H9 (cell line): ENCODE measurements at regions not wholly inside any gene's neighbourhood (a gene's known extent, or its start where the extent isn't known, plus 50 kb on each side); places are given as distances from the start of the nearest gene placed in this dataset.
"Not testable (repeated sequence)": the region's sequence is repeated elsewhere in the genome, so short reads cannot be mapped to it uniquely, and the experiment has no call there.

ENCODE experiments used
- DNase-seq: peaks from one replicate; pipeline ENCODE4 v3.0.0-alpha.2; 2017
- H2AFZ ChIP-seq: one replicate; pipeline ENCODE4 v1.6.1; 2013; ENCODE audit warnings: mild to moderate bottlenecking, low read length, control low read depth, moderate library complexity
- H2AK5ac ChIP-seq: 2 replicates; pipeline ENCODE4 v1.6.1; 2013; ENCODE audit warnings: low read length, control low read depth, mixed read lengths; ENCODE audit not compliant: insufficient read length
- H2BK120ac ChIP-seq: one replicate; pipeline ENCODE4 v1.6.1; 2013; ENCODE audit warnings: low read depth, mild to moderate bottlenecking, low read length, control low read depth, inconsistent platforms; ENCODE audit not compliant: poor library complexity, severe bottlenecking
- H2BK12ac ChIP-seq: 2 replicates; pipeline ENCODE4 v1.6.1; 2013; ENCODE audit warnings: low read length, control low read depth, mixed read lengths, low read depth; ENCODE audit not compliant: insufficient read length
- H2BK15ac ChIP-seq: 2 replicates; pipeline ENCODE4 v1.6.1; 2013; ENCODE audit warnings: low read depth, low read length, control low read depth
- H2BK20ac ChIP-seq: one replicate; pipeline ENCODE4 v1.6.1; 2013; ENCODE audit warnings: low read depth, mild to moderate bottlenecking, low read length, control low read depth, inconsistent platforms; ENCODE audit not compliant: poor library complexity, severe bottlenecking
- H2BK5ac ChIP-seq: 2 replicates; pipeline ENCODE4 v1.6.1; 2013; ENCODE audit warnings: low read length, control low read depth, mixed read lengths; ENCODE audit not compliant: insufficient read length
- H3K14ac ChIP-seq: 2 replicates; pipeline ENCODE4 v1.6.1; 2013; ENCODE audit warnings: low read length, control low read depth; ENCODE audit not compliant: insufficient read depth
- H3K18ac ChIP-seq: 2 replicates; pipeline ENCODE4 v1.6.1; 2013; ENCODE audit warnings: low read depth, mild to moderate bottlenecking, mixed read lengths, low read length, control low read depth; ENCODE audit not compliant: insufficient read length
- H3K23ac ChIP-seq: 2 replicates; pipeline ENCODE4 v1.6.1; 2013; ENCODE audit warnings: low read length, control low read depth, mixed read lengths, low read depth; ENCODE audit not compliant: insufficient read length
- H3K23me2 ChIP-seq: 2 replicates; pipeline ENCODE4 v1.6.1; 2013; ENCODE audit warnings: low read depth, mild to moderate bottlenecking, mixed read lengths, low read length, control low read depth; ENCODE audit not compliant: insufficient read length, poor library complexity, severe bottlenecking
- H3K27ac ChIP-seq: 2 replicates; pipeline ENCODE4 v1.5.1; 2013; ENCODE audit warnings: low read length, control low read depth, mixed read lengths, low read depth; ENCODE audit not compliant: insufficient read length
- H3K27me3 ChIP-seq: 2 replicates; pipeline ENCODE4 v1.6.1; 2013; ENCODE audit warnings: low read length, control low read depth, inconsistent platforms; ENCODE audit not compliant: insufficient read depth
- H3K4ac ChIP-seq: 2 replicates; pipeline ENCODE4 v1.6.1; 2013; ENCODE audit warnings: low read depth, mild to moderate bottlenecking, control low read depth, inconsistent platforms, low read length, moderate library complexity
- H3K4me1 ChIP-seq: 2 replicates; pipeline ENCODE4 v1.6.1; 2013; ENCODE audit warnings: low read length, control low read depth, inconsistent platforms; ENCODE audit not compliant: insufficient read depth
- H3K4me2 ChIP-seq: 2 replicates; pipeline ENCODE4 v1.6.1; 2013; ENCODE audit warnings: low read length, control low read depth, mixed read lengths; ENCODE audit not compliant: insufficient read length, insufficient read depth
- H3K56ac ChIP-seq: 2 replicates; pipeline ENCODE4 v1.6.1; 2013; ENCODE audit warnings: low read depth, mild to moderate bottlenecking, mixed read lengths, low read length, control low read depth; ENCODE audit not compliant: insufficient read length
- H3K79me1 ChIP-seq: 2 replicates; pipeline ENCODE4 v1.6.1; 2013; ENCODE audit warnings: low read depth, mild to moderate bottlenecking, moderate library complexity, low read length, control low read depth, inconsistent platforms; ENCODE audit not compliant: insufficient read depth, poor library complexity, severe bottlenecking
- H3K79me2 ChIP-seq: 2 replicates; pipeline ENCODE4 v1.6.1; 2013; ENCODE audit warnings: low read length, control low read depth, inconsistent platforms; ENCODE audit not compliant: insufficient read depth
- H3K9ac ChIP-seq: 2 replicates; pipeline ENCODE4 v1.6.1; 2013; ENCODE audit warnings: low read length, control low read depth, mixed read lengths; ENCODE audit not compliant: insufficient read length; ENCODE audit errors: extremely low read depth
- H3K9me3 ChIP-seq: one replicate; pipeline ENCODE4 v1.6.1; 2013; ENCODE audit warnings: low read depth, low read length, inconsistent platforms; ENCODE audit not compliant: control insufficient read depth
- H3T11ph ChIP-seq: one replicate; pipeline ENCODE4 v1.6.1; 2013; ENCODE audit warnings: mild to moderate bottlenecking, low read length, control low read depth, inconsistent platforms
- H4K20me1 ChIP-seq: one replicate; pipeline ENCODE4 v1.6.1; 2013; ENCODE audit not compliant: control insufficient read depth, insufficient read length, insufficient read depth
- H4K5ac ChIP-seq: 2 replicates; pipeline ENCODE4 v1.6.1; 2013; ENCODE audit warnings: low read depth, mild to moderate bottlenecking, mixed read lengths, low read length, control low read depth; ENCODE audit not compliant: insufficient read length
- H4K8ac ChIP-seq: replicated peaks from 2 replicates; pipeline ENCODE4 v1.6.1; 2013; ENCODE audit warnings: low read length, control low read depth, mixed read lengths, low read depth; ENCODE audit not compliant: insufficient read length
- H4K91ac ChIP-seq: 2 replicates; pipeline ENCODE4 v1.6.1; 2013; ENCODE audit warnings: low read depth, mild to moderate bottlenecking, moderate library complexity, mixed read lengths, low read length, control low read depth; ENCODE audit not compliant: insufficient read length
- H3K27ac Mint-ChIP-seq, 3 experiments: 2 replicates in 2 of 3; 3 replicates in 1 of 3; pipeline ENCODE4 v1.8.0; 2020 to 2021; ENCODE audit warnings: mixed read lengths in 3 of 3, mild to moderate bottlenecking in 1 of 3, moderate library complexity in 1 of 3
- H3K27me3 Mint-ChIP-seq: 2 replicates; pipeline ENCODE4 v1.8.0; 2021; ENCODE audit warnings: low read depth, mild to moderate bottlenecking, moderate library complexity, mixed read lengths
- H3K36me3 Mint-ChIP-seq, 3 experiments: 2 replicates in 2 of 3; 3 replicates in 1 of 3; pipeline ENCODE4 v1.8.0; 2020 to 2021; ENCODE audit warnings: low read depth in 3 of 3, mixed read lengths in 3 of 3; ENCODE audit not compliant: insufficient read depth in 1 of 3
- H3K4me1 Mint-ChIP-seq, 2 experiments: 2 replicates each; pipeline ENCODE4 v1.8.0; 2020; ENCODE audit warnings: mixed read lengths in 2 of 2
- H3K4me3 Mint-ChIP-seq, 2 experiments: 2 replicates in 1 of 2; 3 replicates in 1 of 2; pipeline ENCODE4 v1.8.0; 2020 to 2021; ENCODE audit warnings: mild to moderate bottlenecking in 2 of 2, mixed read lengths in 2 of 2, moderate library complexity in 1 of 2
- H3K9me3 Mint-ChIP-seq, 2 experiments: 2 replicates in 1 of 2; 3 replicates in 1 of 2; pipeline ENCODE4 v1.8.0; 2020; ENCODE audit warnings: mild to moderate bottlenecking in 2 of 2, mixed read lengths in 2 of 2, moderate library complexity in 1 of 2
- WGBS: extraction: QIAGEN DNeasy Blood & Tissue Kit; methylation state at CpG from one replicate; pipeline ENCODE4 v1.1.7; 2013; ENCODE audit warnings: missing lambda C conversion rate, low lambda C conversion rate, mixed read lengths; ENCODE audit not compliant: insufficient read length; ENCODE audit errors: extremely low coverage; 5-methylcytosine and 5-hydroxymethylcytosine counted together

- not testable (repeated sequence) for H3K27ac Mint-ChIP-seq, H3K27me3 Mint-ChIP-seq, H3T11ph ChIP-seq, H3K4ac ChIP-seq, H3K9me3 Mint-ChIP-seq, H3K9ac ChIP-seq, H4K20me1 ChIP-seq, H2AFZ ChIP-seq, H2BK15ac ChIP-seq, H2BK12ac ChIP-seq, H3K79me2 ChIP-seq, H3K27me3 ChIP-seq, H3K79me1 ChIP-seq, H3K23me2 ChIP-seq, H3K27ac ChIP-seq, H2BK120ac ChIP-seq, H2BK5ac ChIP-seq, H3K4me2 ChIP-seq, H3K14ac ChIP-seq, H4K5ac ChIP-seq, H3K4me1 Mint-ChIP-seq, H3K56ac ChIP-seq, H3K23ac ChIP-seq, H3K18ac ChIP-seq, H3K4me1 ChIP-seq, H2AK5ac ChIP-seq, H3K4me3 Mint-ChIP-seq, H4K91ac ChIP-seq, DNase-seq, H2BK20ac ChIP-seq, H3K9me3 ChIP-seq, H4K8ac ChIP-seq
- peaks cover 0 to 14% (median 5%) of the 10 kb centered on the region in 3 experiments; a peak in 3 of 7 replicates for H3K36me3 Mint-ChIP-seq
- no CpG with 5 or more reads among the region's 5 CpGs for WGBS
These were observed 283.4 kb upstream of the RAI14 start for GRCh38 chr5:34372739-34373138.

- not testable (repeated sequence) for H3K4me2 ChIP-seq, H3K9me3 ChIP-seq, H2BK120ac ChIP-seq, H2AK5ac ChIP-seq, H4K8ac ChIP-seq, H2BK15ac ChIP-seq, H2AFZ ChIP-seq, H4K91ac ChIP-seq, H3K9ac ChIP-seq, H4K5ac ChIP-seq, DNase-seq, H2BK20ac ChIP-seq, H3K56ac ChIP-seq, H3K23me2 ChIP-seq, H3K79me1 ChIP-seq, H3K4me3 Mint-ChIP-seq, H3K27ac ChIP-seq, H3K4me1 Mint-ChIP-seq, H2BK12ac ChIP-seq, H3K79me2 ChIP-seq, H4K20me1 ChIP-seq, H3K18ac ChIP-seq, H3K27me3 Mint-ChIP-seq, H2BK5ac ChIP-seq, H3T11ph ChIP-seq, H3K4me1 ChIP-seq, H3K23ac ChIP-seq, H3K4ac ChIP-seq, H3K27ac Mint-ChIP-seq, H3K27me3 ChIP-seq, H3K14ac ChIP-seq
- WGBS: no CpG with 5 or more reads among the region's 2 CpGs
- Mint-ChIP-seq H3K36me3 (peaks cover 0 to 18% (median 5%) of the 10 kb centered on the region in 3 experiments; a peak in 3 of 7 replicates), H3K9me3 (peaks cover 4 to 15% of the 10 kb centered on the region in 2 experiments; a peak in 4 of 5 replicates)
These were observed 278.5 kb upstream of the RAI14 start for GRCh38 chr5:34377651-34378050.
